Activated T-cell treated with anti-CD3 and anti-CD28 coated beads, Interleukin-2, amount 50 U/mL, for 72 hours (primary cell): ENCODE measurements at regions not wholly inside any gene's neighbourhood (a gene's known extent, or its start where the extent isn't known, plus 50 kb on each side); places are given as distances from the start of the nearest gene placed in this dataset.
"Not testable (repeated sequence)": the region's sequence is repeated elsewhere in the genome, so short reads cannot be mapped to it uniquely, and the experiment has no call there.

Experiments
- ATAC-seq, 2 donors: fragments of 150-1000 bp; cut with Tn5 transposase; replicated peaks in 1 of 2; 2 replicates each; pipeline ENCODE4 v1.10.0; 2021; ENCODE audit warnings: moderate library complexity in 2 of 2, mild to moderate bottlenecking in 1 of 2
- DNase-seq, 2 donors: peaks; one replicate each; pipeline ENCODE4 v3.0.0; 2021 to 2022; ENCODE audit warnings: mixed read lengths in 1 of 2
- H3K27ac Mint-ChIP-seq: one replicate; pipeline ENCODE4 v1.8.0; 2022; ENCODE audit warnings: mild to moderate bottlenecking, moderate library complexity, mixed read lengths
- H3K27me3 Mint-ChIP-seq: one replicate; pipeline ENCODE4 v1.8.0; 2022; ENCODE audit warnings: low read depth, mixed read lengths
- H3K36me3 Mint-ChIP-seq, 2 donors: one replicate each; pipeline ENCODE4 v1.8.0; 2022; ENCODE audit warnings: mixed read lengths in 2 of 2, mild to moderate bottlenecking in 1 of 2; ENCODE audit not compliant: insufficient read depth in 2 of 2
- H3K4me1 Mint-ChIP-seq: one replicate; pipeline ENCODE4 v1.8.0; 2022; ENCODE audit warnings: low read depth, mixed read lengths
- H3K4me3 Mint-ChIP-seq, 2 donors: one replicate each; pipeline ENCODE4 v1.8.0; 2022; ENCODE audit warnings: mild to moderate bottlenecking in 2 of 2, mixed read lengths in 2 of 2, moderate library complexity in 2 of 2
- H3K9me3 Mint-ChIP-seq, 2 donors: one replicate each; pipeline ENCODE4 v1.8.0; 2022; ENCODE audit warnings: mixed read lengths in 2 of 2

DNA sequence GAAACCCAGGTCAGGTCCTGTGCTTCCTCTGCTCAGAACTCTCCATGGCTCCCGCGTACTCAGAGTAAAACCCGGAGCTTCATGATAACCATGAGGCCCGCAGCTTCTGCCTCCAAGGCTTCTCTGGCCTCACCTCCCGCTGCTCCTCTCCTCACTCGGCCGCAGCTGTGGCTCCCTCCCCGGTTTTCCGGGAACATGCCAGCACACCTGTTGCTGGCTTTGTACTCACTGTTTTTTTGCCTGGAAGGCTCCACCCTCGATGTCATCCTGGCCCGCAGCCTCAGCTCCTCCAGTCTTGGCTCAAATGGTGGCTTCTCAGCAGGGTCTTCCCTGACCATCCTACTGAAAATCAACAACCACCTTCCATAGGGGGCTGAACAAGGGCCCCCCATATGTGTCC, 57.7 kb upstream of the SULF2 start:
- not testable (repeated sequence) for H3K4me3 Mint-ChIP-seq, ATAC-seq, H3K9me3 Mint-ChIP-seq, H3K36me3 Mint-ChIP-seq, H3K27ac Mint-ChIP-seq, DNase-seq, H3K27me3 Mint-ChIP-seq, H3K4me1 Mint-ChIP-seq

GRCh38 chr20:47842004-47842403, 56.7 kb upstream of the SULF2 start:
- H3K27ac Mint-ChIP-seq, H3K27me3 Mint-ChIP-seq, H3K4me1 Mint-ChIP-seq, DNase-seq, H3K9me3 Mint-ChIP-seq, H3K36me3 Mint-ChIP-seq, ATAC-seq, H3K4me3 Mint-ChIP-seq: not testable (repeated sequence)

- H3K9me3 Mint-ChIP-seq, H3K27ac Mint-ChIP-seq, H3K4me3 Mint-ChIP-seq, H3K4me1 Mint-ChIP-seq, DNase-seq, H3K27me3 Mint-ChIP-seq, ATAC-seq, H3K36me3 Mint-ChIP-seq: not testable (repeated sequence)
Observed at GRCh38 chr20:47836256-47836817, 51.1 kb upstream of the SULF2 start.
